ENCODE measurements at regions not wholly inside any gene's neighbourhood (a gene's known extent, or its start where the extent isn't known, plus 50 kb on each side); places are given as distances from the start of the nearest gene placed in this dataset.

GRCh38 chr12:111067498-111067897 is 147.1 kb upstream of the MYL2 start:
- WGBS, 2 donors, result 78 to 80% methylated on average over 5 of the region's 5 CpGs
- no peak overlapping the region for H3K27ac ChIP-seq
- H3K4me1 ChIP-seq, result no peaks in the 10 kb centered on the region
- H3K27me3 ChIP-seq, result no peaks in the 10 kb centered on the region
- ATAC-seq (ENCODE audit: low FRiP score in 2 of 2) (no peak), DNase-seq (no peak)
- no peak for TF ChIP-seq CTCF (IDR thresholded peaks at IDR 0.05)
- no peak for TF ChIP-seq EP300 (IDR thresholded peaks at IDR 0.05)
- TF ChIP-seq POLR2AphosphoS5 (IDR thresholded peaks at IDR 0.05), result no peak
- TF ChIP-seq POLR2A (IDR thresholded peaks at IDR 0.05), result no peak
- no peak overlapping the region for H3K4me3 ChIP-seq
- no peaks in the 10 kb centered on the region for H3K9me3 ChIP-seq
- no peaks in the 10 kb centered on the region for H3K36me3 ChIP-seq

GRCh38 chr12:111066744-111067437 is 146.5 kb upstream of the MYL2 start:
- Histone ChIP-seq H3K36me3 (no peaks in the 10 kb centered on the region), H3K4me3 (no peak overlapping the region), H3K27ac (no peak overlapping the region), H3K4me1 (no peaks in the 10 kb centered on the region), H3K27me3 (no peaks in the 10 kb centered on the region), H3K9me3 (no peaks in the 10 kb centered on the region)
- TF ChIP-seq EP300 (IDR thresholded peaks at IDR 0.05) (no peak), CTCF (IDR thresholded peaks at IDR 0.05) (no peak), POLR2A (IDR thresholded peaks at IDR 0.05) (no peak)
- DNase-seq (no peak), ATAC-seq (ENCODE audit: low FRiP score in 2 of 2) (no peak)
- WGBS, 2 donors, result 60 to 72% methylated on average over 4 to 5 of the region's 5 CpGs

- H3K9me3 ChIP-seq, result no peaks in the 10 kb centered on the region
- H3K4me1 ChIP-seq, result no peaks in the 10 kb centered on the region
- H3K27ac ChIP-seq, result no peak overlapping the region
- no peak overlapping the region for H3K4me3 ChIP-seq
- no peaks in the 10 kb centered on the region for H3K36me3 ChIP-seq
- no peak for ATAC-seq (ENCODE audit: low FRiP score in 2 of 2)
- WGBS, 2 donors, result 82% methylated on average over 2 of the region's 2 CpGs
- DNase-seq, result no peak
- H3K27me3 ChIP-seq, result no peaks in the 10 kb centered on the region
- TF ChIP-seq CTCF (IDR thresholded peaks at IDR 0.05), result no peak
- TF ChIP-seq POLR2AphosphoS5 (IDR thresholded peaks at IDR 0.05), result no peak
- TF ChIP-seq POLR2A (IDR thresholded peaks at IDR 0.05), result no peak
- no peak for TF ChIP-seq EP300 (IDR thresholded peaks at IDR 0.05)
Measured at GRCh38 chr12:111064982-111065381, 144.6 kb upstream of the MYL2 start.

GRCh38 chr12:111064154-111064553 is 143.8 kb upstream of the MYL2 start:
- Histone ChIP-seq H3K27me3 (no peaks in the 10 kb centered on the region), H3K4me3 (no peak overlapping the region), H3K4me1 (no peaks in the 10 kb centered on the region), H3K9me3 (no peaks in the 10 kb centered on the region), H3K36me3 (no peaks in the 10 kb centered on the region), H3K27ac (no peak overlapping the region)
- no peak for DNase-seq
- TF ChIP-seq POLR2A (IDR thresholded peaks at IDR 0.05), result no peak
- TF ChIP-seq EP300 (IDR thresholded peaks at IDR 0.05), result no peak
- no peak for TF ChIP-seq CTCF (IDR thresholded peaks at IDR 0.05)
- no peak for TF ChIP-seq POLR2AphosphoS5 (IDR thresholded peaks at IDR 0.05)
- ATAC-seq (ENCODE audit: low FRiP score in 2 of 2), result no peak
- 94 to 97% methylated on average over 3 of the region's 3 CpGs for WGBS, 2 donors
